ENCODE measurements at regions not wholly inside any gene's neighbourhood (a gene's known extent, or its start where the extent isn't known, plus 50 kb on each side); places are given as distances from the start of the nearest gene placed in this dataset.

DNA sequence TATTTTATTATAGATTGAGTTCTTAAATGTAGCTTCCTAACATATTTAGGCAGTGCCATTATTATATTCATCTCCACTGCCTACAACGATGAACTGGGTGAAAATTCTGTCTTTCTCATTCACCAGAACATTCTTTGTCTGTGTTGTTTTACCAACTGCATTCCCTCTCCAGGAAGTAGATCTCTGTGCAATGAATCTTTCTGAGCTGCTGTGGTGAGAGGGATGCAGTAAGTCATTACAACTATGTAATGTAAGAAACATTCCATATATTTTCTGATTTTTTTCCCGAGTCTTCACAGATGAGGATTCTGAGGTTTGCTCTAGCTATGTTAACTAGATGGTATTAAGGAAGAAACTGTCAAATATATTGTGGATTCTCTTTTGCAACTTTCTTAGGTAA is 811.9 kb upstream of the PCDH7 start:
- no peak for DNase-seq
- no peak for TF ChIP-seq GATA1 (IDR thresholded peaks at IDR 0.05; ENCODE audit: low read depth, low read length)
- no peak for TF ChIP-seq POLR2A (IDR thresholded peaks at IDR 0.05; ENCODE audit: low read length)

DNA sequence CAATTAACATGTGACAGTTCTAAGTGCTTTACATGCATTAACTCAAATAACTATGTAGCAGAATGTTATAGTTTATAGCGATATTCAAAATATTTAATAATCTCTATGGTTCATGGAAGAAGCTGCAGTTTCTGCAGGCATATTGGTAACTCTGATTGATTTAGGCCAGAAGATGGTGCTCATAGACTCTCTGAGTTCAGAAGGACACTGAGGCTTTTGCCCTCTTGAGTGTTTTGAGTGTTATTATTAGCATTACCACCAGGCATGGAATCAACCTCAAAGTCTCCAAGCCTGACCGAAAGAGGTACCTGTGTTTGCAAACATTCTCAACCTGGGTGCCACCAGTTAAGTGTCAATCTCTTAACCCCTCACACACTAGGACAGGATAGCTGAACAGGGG is 792.3 kb upstream of the PCDH7 start:
- TF ChIP-seq POLR2A (IDR thresholded peaks at IDR 0.05; ENCODE audit: low read length) (no peak), GATA1 (IDR thresholded peaks at IDR 0.05; ENCODE audit: low read depth, low read length) (no peak)

GRCh38 chr4:29948451-29948850 is 771.7 kb upstream of the PCDH7 start:
- no peak for DNase-seq
- no peak for TF ChIP-seq GATA1 (IDR thresholded peaks at IDR 0.05; ENCODE audit: low read depth, low read length)
- no peak for TF ChIP-seq POLR2A (IDR thresholded peaks at IDR 0.05; ENCODE audit: low read length)

More for the DNA sequence above, 792.3 kb upstream of the PCDH7 start:
- no peak for DNase-seq

DNA sequence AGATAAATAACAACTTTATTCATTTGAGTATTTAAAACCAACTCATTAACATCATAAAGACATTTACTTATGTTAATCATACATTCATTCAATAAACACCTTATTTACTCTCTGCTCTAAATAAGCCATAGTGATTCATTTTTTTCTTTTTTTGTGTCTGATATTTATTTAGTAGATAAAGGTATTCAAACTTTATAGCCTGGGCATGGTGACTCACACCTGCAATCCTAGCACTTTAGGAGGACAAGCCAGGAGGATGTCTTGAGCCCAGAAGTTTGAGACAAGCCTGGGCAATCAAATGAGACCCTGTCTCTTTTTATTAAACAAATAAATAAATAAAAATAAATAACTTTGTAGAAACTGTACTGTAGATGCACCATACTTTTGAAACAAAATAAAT is 771.3 kb upstream of the PCDH7 start:
- no peak for TF ChIP-seq POLR2A (IDR thresholded peaks at IDR 0.05; ENCODE audit: low read length)
- TF ChIP-seq GATA1 (IDR thresholded peaks at IDR 0.05; ENCODE audit: low read depth, low read length), result no peak
- no peak for DNase-seq

- TF ChIP-seq GATA1 (IDR thresholded peaks at IDR 0.05; ENCODE audit: low read depth, low read length), result no peak
Observed at GRCh38 chr4:29966386-29966785, 753.8 kb upstream of the PCDH7 start.

GRCh38 chr4:29970626-29971025 is 749.5 kb upstream of the PCDH7 start:
- TF ChIP-seq GATA1 (IDR thresholded peaks at IDR 0.05; ENCODE audit: low read depth, low read length) (no peak), POLR2A (IDR thresholded peaks at IDR 0.05; ENCODE audit: low read length) (no peak)
- no peak for DNase-seq

More at GRCh38 chr4:29966386-29966785, 753.8 kb upstream of the PCDH7 start:
- DNase-seq, result no peak

GRCh38 chr4:29972121-29972520 is 748.0 kb upstream of the PCDH7 start:
- TF ChIP-seq POLR2A (IDR thresholded peaks at IDR 0.05; ENCODE audit: low read length) (no peak), GATA1 (IDR thresholded peaks at IDR 0.05; ENCODE audit: low read depth, low read length) (no peak)
- no peak for DNase-seq

GRCh38 chr4:29983890-29984289 is 736.3 kb upstream of the PCDH7 start:
- TF ChIP-seq GATA1 (IDR thresholded peaks at IDR 0.05; ENCODE audit: low read depth, low read length) (no peak), POLR2A (IDR thresholded peaks at IDR 0.05; ENCODE audit: low read length) (no peak)
- DNase-seq, result no peak

DNA sequence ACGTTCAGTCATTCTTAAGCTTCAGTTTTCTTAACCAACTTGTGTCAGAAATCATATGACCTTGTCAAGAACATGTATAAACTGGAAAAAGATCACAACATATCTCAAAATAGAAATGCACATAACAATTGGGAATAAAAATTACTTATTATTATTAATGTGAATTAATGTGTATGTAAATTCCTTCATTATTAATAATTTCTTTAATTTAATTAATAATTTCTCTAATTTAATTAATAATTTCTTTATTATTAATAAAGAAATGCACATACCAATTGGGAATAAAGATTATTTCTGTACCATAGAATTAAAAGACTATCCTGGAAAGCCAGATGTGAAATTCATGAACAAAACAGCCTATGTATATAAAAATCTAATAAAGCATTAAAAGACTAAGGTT is 718.5 kb upstream of the PCDH7 start:
- DNase-seq, result no peak
- TF ChIP-seq POLR2A (IDR thresholded peaks at IDR 0.05; ENCODE audit: low read length), result no peak
- no peak for TF ChIP-seq GATA1 (IDR thresholded peaks at IDR 0.05; ENCODE audit: low read depth, low read length)

GRCh38 chr4:30002341-30002740 is 717.8 kb upstream of the PCDH7 start:
- DNase-seq, result no peak

DNA sequence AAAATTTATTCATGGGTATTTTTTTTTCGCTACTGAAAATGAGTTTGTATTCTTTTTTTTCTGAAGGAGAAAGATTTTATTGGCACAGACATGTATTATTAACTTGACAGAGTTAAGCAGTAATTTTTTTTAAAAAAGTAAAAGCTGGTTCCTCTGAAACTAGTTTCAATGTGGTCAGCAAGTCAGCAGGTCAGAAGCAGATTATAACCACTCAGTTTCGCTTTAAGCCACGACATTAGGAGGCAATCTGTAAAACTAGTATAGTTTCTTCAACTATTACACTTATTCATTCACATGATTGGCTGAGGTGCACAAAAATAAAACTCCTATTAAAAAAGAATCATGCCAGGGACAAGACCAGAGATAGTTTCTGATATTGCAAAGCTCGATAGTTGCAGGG is 714.2 kb upstream of the PCDH7 start:
- DNase-seq, result no peak
- TF ChIP-seq POLR2A (IDR thresholded peaks at IDR 0.05; ENCODE audit: low read length) (no peak), GATA1 (IDR thresholded peaks at IDR 0.05; ENCODE audit: low read depth, low read length) (no peak)

More at GRCh38 chr4:30002341-30002740, 717.8 kb upstream of the PCDH7 start:
- TF ChIP-seq POLR2A (IDR thresholded peaks at IDR 0.05; ENCODE audit: low read length), result no peak
- no peak for TF ChIP-seq GATA1 (IDR thresholded peaks at IDR 0.05; ENCODE audit: low read depth, low read length)

- TF ChIP-seq GATA1 (IDR thresholded peaks at IDR 0.05; ENCODE audit: low read depth, low read length) (no peak), POLR2A (IDR thresholded peaks at IDR 0.05; ENCODE audit: low read length) (no peak)
- no peak for DNase-seq
Observed at GRCh38 chr4:30024526-30024925, 695.6 kb upstream of the PCDH7 start.

DNA sequence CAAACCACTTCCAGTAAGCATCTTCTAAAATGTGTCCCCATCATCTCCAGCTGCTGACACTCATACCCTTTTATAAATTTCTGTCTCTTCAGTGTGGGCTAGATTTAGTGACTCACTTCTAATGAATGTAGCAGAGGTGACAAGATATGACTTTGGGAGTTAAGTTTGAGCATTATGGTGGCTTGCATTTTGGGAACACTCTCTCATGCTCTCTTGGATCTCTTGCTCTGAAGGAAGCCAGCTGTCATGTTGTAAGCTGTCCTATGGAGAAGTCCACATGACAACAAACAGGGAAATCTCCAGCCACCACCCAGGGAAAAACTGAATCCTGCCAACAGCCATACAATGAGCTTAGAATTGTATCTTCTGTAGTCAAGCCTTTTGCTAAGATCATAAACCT is 691.3 kb upstream of the PCDH7 start:
- TF ChIP-seq POLR2A (IDR thresholded peaks at IDR 0.05; ENCODE audit: low read length) (no peak), GATA1 (IDR thresholded peaks at IDR 0.05; ENCODE audit: low read depth, low read length) (no peak)
- DNase-seq, result no peak

DNA sequence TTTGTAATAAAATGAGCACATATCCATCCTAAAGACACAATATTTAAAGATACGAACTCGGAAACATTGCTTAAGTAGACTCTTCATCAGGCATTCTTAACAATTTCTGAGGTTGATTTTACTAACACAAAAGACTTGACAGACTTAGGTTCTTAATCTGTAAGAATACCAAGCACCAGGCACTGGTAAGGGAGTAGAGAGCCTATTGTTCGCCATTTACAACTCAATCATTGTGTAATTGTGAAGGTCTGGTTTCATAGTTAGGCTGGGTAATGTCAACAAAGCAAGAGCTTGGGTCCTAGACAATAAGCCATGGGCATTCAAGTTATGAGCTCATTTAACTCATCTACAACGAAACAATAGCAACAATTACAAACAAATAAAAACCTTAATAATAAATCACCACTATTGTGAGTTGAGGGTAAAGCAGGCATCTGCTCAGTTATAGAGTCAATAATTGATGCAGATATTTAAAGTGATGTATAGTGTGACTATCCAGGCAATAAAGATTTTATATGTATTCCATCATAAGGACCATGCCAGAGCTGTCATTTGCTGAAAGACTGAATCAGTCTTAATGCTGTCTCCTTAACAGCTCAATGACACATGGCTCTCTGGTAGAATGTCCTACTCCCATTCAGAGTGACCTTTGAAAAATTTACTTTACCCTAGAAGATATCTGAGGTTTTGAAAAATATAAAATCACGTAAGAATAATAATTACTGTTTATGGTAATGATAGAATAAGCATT is 664.0 kb upstream of the PCDH7 start:
- DNase-seq, result no peak
- no peak for TF ChIP-seq GATA1 (IDR thresholded peaks at IDR 0.05; ENCODE audit: low read depth, low read length)
- TF ChIP-seq POLR2A (IDR thresholded peaks at IDR 0.05; ENCODE audit: low read length), result no peak

- DNase-seq, result peak in 1 of 2 experiments; percentile 2
- TF ChIP-seq GATA1 (IDR thresholded peaks at IDR 0.05; ENCODE audit: low read depth, low read length), result no peak
- no peak for TF ChIP-seq POLR2A (IDR thresholded peaks at IDR 0.05; ENCODE audit: low read length)
Observed at GRCh38 chr4:30068234-30068633, 651.9 kb upstream of the PCDH7 start.
